LNCaP clone FGC (cell line): ENCODE measurements at regions not wholly inside any gene's neighbourhood (a gene's known extent, or its start where the extent isn't known, plus 50 kb on each side); places are given as distances from the start of the nearest gene placed in this dataset.

Source experiments
- DNase-seq: peaks from one replicate; pipeline ENCODE4 v3.0.0-alpha.2; 2011; ENCODE audit warnings: low read depth
- H3K4me3 ChIP-seq: 2 replicates; pipeline ENCODE4 v1.5.1; 2011; ENCODE audit warnings: mild to moderate bottlenecking, low read depth, low read length, control low read depth
- TF ChIP-seq, protein P1 (sequence below): IDR thresholded peaks from 2 replicates; pipeline ENCODE4 v1.5.1; 2012; ENCODE audit warnings: mild to moderate bottlenecking; ENCODE audit not compliant: control insufficient read depth, insufficient read depth; ENCODE audit errors: extremely low read depth

DNA sequence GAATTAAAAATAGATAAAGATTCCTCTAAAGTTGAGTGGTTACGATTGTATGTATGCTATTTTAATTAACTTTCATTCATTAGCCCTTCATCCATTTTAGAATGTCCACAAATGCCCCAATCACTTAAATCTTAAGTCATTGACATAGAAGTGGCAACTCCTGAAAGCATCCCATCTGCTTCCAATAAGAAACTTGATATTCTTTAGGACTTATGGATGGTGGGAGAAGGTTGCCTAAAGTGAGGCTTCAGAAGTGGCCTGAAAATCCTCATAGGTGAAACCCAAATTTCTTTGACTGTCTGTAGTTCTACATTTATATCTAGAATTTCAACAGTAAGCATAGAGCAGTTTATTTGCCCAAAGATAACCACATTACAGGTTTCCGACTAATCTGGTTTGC, 161.7 kb upstream of the HMGA2 start:
- TF ChIP-seq, protein P1, sequence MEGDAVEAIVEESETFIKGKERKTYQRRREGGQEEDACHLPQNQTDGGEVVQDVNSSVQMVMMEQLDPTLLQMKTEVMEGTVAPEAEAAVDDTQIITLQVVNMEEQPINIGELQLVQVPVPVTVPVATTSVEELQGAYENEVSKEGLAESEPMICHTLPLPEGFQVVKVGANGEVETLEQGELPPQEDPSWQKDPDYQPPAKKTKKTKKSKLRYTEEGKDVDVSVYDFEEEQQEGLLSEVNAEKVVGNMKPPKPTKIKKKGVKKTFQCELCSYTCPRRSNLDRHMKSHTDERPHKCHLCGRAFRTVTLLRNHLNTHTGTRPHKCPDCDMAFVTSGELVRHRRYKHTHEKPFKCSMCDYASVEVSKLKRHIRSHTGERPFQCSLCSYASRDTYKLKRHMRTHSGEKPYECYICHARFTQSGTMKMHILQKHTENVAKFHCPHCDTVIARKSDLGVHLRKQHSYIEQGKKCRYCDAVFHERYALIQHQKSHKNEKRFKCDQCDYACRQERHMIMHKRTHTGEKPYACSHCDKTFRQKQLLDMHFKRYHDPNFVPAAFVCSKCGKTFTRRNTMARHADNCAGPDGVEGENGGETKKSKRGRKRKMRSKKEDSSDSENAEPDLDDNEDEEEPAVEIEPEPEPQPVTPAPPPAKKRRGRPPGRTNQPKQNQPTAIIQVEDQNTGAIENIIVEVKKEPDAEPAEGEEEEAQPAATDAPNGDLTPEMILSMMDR, result no peak
- no peak for DNase-seq
- H3K4me3 ChIP-seq, result no peak overlapping the region

DNA sequence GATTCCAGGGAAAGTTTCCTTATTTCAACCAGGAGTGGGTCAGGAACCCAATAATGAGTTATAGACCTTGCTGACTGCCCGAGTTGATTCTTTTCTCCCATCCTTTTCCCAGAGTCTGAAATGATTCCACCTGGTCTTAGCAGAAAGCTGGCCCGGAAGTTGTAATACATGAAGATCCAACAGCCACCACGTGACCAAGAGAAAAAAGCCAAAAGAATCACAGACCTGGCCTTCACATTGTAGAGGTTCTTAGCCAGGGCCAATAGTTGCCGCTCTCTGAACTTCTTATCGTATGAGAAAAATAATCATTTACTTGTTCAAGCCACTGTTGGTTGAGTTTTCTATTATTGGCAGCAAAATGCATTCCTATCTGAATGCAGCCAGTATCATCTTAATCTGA, 161.2 kb upstream of the HMGA2 start:
- no peak overlapping the region for H3K4me3 ChIP-seq
- TF ChIP-seq, protein P1, result no peak
- no peak for DNase-seq

DNA sequence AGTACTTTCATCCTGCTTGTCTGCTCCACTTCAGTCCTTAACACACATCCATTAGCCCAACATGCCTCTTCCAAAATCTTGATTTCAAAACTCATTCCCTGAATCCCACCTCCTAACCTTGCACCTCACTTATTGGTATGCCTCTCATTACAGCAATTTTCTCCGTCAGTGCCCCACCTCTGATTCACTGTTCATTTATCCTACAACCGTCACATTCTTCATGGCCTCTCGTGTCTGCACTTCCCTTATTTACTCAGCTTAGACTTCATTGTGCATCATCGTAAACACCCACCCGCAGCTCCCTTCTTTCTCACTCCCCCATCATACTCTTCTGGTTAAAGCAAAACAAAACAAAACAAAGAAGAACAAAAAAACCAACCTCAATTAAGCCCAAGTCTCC, 160.6 kb upstream of the HMGA2 start:
- TF ChIP-seq, protein P1, result no peak
- no peak for DNase-seq
- no peak overlapping the region for H3K4me3 ChIP-seq

DNA sequence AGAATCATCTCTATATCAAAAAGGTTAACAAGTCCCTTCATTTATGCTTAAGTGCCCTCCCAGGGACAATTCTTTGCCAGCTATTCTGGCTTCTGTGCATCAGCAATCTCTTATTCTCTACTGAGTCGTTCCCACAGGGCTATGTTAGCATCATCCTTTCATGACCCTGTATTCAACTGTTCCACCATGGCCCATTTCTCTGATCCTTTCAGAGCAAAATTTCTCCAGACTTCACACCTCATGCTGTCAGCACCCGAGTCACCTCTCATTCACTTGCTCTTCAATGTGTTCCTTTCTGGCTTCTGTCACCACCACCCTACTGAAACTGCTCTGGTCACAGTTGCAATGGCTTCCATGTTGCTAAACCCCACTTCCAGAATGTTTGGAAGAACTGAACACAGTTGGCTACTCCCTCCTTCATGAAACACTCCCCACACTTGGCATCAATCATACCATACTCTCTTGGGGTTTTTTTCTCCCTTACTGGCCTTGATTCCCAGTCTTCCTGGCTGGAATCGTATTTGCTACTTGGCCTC, 159.5 kb upstream of the HMGA2 start:
- TF ChIP-seq, protein P1, result no peak

DNA sequence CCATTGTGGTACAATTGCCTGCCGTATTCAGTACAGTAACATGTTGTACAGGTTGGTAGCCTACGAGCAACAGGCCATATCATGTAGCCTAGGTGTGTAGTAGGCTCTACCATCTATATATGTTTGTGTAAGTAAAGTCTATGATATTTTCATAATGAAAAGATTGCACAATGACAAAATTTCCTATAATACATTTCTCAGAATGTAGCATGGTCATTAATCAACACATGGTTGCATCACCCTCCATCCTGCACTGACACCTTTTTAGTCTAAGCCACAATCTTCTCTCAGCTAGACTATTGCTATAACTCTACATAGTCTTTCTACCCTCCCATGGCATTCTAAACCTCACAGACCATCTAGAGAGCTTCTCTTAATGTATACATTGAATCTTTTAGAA, 158.5 kb upstream of the HMGA2 start:
- no peak for DNase-seq
- no peak overlapping the region for H3K4me3 ChIP-seq
- TF ChIP-seq, protein P1, result no peak

More for the DNA sequence above, 159.5 kb upstream of the HMGA2 start:
- H3K4me3 ChIP-seq, result no peak overlapping the region
- no peak for DNase-seq

DNA sequence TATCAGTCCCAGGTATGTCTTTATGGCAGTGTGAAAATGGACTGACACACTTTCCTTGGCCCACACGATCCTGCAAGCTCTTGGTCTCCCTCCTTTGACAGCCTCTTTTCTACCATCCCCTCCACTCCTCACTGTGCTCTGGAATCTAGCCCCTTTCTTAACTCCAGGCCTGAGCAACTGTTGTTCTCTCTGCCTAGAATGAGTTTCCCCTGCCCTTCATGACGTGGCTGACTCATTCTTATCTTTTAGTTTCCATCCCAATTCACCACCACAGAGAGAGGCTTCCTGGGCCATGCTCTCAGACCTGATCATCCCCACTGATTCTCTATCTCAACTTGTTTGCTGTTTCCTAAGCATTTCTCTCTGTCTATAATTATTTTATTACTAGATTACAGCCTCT, 157.4 kb upstream of the HMGA2 start:
- H3K4me3 ChIP-seq, result no peak overlapping the region
- TF ChIP-seq, protein P1, result no peak
- DNase-seq, result no peak

DNA sequence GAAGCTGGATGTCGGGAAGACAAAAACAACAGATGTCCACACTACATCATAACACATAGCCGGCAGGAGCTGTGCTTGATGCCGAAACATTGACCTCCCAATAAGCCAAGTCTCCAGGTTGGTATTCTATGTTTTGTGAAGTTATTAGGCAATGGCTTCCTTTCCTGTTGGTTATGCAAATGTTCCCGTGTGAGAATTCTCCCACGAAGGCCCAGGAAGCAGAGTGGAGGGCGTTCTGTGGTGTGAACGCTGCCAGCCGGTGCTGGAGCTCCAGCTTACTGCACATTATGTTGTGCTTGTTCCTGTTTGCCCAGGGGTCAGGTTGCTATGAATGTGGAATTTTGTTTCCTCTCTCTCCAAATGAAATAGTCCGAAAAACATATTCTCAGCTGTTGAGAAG, 156.4 kb upstream of the HMGA2 start:
- TF ChIP-seq, protein P1, result no peak
- DNase-seq, result no peak
- H3K4me3 ChIP-seq, result no peak overlapping the region
